ENCODE measurements at regions not wholly inside any gene's neighbourhood (a gene's known extent, or its start where the extent isn't known, plus 50 kb on each side); places are given as distances from the start of the nearest gene placed in this dataset.

DNA sequence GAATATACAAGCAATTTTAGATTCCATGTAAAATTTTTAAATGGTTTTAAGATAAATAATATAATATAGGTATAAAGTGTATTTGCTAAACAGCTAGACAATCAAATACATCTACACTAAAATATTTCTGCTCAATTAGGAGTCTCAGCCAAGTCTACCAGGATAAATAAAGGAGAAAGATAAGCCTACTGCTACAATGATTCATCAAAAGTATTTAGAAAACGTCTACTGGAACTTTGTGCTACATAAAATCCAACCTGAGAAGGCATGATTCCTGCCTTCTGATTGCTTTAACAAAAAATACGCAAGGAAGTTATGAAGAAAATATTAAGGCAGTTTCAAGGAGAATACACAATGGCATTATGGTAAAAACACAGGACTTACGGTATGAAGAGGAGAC, 570.6 kb downstream of the EFNA5 start:
- FAIRE-seq (no peak), DNase-seq (ENCODE audit: low spot score in 2 of 2) (no peak)

DNA sequence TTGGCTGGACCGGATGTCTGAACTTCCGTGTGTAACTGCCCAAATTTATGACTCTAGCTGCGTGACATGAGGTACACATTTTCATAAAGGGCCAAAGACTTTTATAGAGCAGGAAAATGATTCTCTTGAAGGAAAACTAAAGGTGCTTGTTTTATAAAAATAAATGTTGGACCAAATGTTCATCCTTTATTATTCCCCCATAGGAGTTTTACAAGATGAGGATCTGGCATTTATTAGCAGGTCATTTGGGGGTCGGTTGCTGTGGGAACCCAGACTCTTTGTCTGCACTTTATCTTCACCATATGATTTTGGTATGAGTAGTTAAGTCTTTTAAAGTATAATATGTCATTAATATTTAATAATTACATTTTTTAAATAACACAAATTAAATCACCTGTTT, 571.2 kb downstream of the EFNA5 start:
- DNase-seq (ENCODE audit: low spot score in 2 of 2) (no peak), FAIRE-seq (no peak)

DNA sequence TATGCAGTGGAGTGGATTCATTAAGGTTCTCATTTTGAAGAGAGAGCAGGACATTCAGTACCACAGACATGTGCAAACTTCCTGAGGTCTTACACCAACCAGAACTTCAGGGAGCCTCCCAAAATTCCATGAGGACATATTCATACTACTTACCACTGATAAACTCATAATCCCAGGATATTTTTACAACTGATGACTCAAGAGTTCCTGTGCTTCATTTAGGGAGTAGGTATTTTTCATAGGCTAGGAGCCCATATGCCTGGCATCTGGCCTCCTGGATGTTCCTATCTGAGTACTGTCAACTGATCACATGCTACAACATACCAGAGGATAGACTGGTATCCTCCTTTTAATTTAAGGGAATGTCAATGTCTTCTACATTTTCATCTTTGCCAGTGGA, 578.0 kb downstream of the EFNA5 start:
- FAIRE-seq (no peak), DNase-seq (ENCODE audit: low spot score in 2 of 2) (no peak)

DNA sequence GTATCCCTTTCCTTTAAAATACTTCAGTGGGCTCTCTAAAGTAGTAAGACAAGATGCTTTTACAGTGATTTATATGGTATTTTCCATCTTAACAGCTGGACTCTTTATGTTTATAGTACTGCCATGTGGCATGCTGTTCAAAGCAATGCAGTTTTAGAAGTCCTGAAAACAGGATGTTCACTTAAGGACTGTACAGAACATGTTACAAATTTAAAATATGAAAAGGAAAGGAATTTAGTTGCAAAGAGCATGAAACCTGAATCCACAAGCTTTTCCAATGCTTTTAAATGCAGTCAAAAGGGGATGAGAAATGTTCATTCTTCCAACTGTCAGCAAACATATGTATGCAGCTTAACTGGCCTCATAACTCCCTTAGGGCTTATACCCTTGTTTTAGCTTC, 580.2 kb downstream of the EFNA5 start:
- no peak for DNase-seq (ENCODE audit: low spot score in 2 of 2)
- no peak for FAIRE-seq

DNA sequence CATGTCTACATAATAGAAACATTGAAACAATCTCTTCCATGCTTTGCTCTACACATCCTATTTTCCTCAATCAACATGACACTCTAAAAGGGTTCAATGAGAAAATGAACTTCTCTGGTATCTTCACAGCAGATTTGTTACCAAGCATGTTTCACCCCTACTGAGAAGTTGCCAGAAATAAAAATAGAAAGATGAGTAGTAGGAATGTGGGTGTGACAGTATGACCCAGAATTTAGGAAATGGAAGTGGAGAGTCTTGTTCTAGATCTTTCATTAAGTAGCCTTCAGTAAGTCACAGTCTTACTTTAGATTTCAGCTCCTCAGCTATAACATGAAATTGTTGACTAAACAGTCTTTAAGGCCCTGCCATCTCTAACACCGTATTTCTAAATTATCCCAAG, 581.8 kb downstream of the EFNA5 start:
- DNase-seq (ENCODE audit: low spot score in 2 of 2) (no peak), FAIRE-seq (no peak)

DNA sequence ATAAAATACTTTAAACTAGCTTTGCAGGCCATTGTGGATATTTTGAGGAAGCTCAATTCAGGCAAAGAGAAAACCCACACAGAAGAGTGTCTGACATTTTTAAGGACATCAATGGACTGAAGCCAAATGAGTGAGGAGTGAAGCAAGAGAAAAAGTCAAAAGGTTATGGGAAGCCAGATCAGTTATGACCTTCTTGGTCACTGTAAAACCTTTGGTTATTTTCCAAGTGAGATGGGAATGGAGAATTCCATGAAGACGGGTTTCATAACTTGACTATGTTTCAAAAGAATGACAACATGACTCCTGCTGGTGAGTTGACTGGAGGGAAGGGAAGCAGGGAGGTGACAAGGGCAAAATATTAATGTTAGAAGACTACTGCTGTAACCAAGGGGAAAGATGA, 585.2 kb downstream of the EFNA5 start:
- FAIRE-seq: no peak
- DNase-seq (ENCODE audit: low spot score in 2 of 2): no peak

DNA sequence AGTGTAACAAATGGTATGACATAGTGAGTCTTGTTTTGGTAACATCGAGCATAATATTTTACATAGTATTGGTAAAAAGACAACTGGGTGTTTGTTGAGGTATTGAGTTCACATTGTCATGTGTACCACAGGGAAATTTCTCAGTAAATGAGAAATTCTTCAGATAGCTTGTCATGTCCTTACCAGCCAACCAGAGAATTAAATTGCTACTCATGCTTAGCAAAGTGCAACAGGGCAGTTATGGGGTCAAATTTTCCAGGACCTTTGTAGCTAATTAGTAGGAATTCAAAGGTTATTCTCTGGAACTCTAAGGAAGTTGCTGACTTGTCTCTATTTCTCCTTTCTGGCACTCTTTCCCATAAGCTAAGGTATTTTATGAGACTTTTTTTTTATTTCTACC, 595.7 kb downstream of the EFNA5 start:
- FAIRE-seq (no peak), DNase-seq (ENCODE audit: low spot score in 2 of 2) (no peak)

DNA sequence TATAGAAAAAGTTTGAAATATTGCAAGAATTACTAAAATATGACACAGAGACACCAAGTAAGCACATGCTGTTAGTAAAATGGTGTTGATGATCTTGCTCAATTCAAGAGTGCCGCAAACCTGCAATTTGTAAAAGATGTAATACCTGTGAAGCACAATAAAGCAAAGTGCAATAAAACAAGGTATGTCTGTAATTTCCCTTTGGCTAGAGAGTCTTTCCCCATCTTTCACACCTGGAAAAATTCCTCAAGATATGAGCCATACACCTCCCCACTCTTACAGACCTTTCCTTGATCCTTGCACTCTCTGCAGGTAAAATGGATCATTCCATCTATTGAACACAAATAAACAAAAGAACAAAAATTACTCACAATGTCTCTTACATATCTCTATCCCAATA, 597.8 kb downstream of the EFNA5 start:
- FAIRE-seq (no peak), DNase-seq (ENCODE audit: low spot score in 2 of 2) (no peak)

DNA sequence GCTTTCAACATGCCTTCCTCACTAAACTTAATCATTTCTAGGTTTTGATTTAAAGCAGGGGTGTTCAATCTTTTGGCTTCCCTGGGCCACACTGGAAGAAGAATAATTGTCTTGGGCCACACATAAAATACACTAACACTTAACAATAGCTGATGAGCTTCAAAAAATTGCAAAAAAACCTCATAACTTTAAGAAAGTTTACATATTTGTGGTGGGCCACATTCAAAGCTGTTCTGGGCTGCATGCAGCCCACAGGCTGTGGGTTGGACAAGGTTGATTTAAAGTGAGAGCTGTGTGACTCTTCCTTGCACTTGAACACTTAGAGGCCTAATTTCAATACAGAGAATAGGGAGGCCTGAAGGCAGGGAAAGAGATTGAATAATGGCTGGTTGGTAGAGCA, 598.3 kb downstream of the EFNA5 start:
- FAIRE-seq (no peak), DNase-seq (ENCODE audit: low spot score in 2 of 2) (no peak)

DNA sequence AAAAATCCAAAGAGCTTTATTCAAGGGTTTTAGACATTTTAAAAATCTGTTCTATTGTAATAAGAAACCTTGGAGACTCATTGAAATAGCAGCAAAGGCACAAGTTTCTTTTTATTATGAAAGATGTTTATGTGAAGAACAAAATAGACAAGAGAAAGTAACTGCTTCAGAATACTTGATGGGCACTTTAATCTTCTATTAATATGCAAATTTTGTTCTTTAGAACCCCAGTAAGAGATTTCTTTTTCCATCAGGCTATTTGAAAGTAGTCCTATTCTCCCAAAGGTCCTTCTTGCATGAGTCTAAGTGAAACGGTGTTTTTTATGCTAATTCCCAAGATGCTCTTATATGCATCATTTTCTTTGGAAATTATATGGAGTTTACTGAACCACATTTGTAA, 602.0 kb downstream of the EFNA5 start:
- DNase-seq (ENCODE audit: low spot score in 2 of 2): no peak
- FAIRE-seq: no peak

DNA sequence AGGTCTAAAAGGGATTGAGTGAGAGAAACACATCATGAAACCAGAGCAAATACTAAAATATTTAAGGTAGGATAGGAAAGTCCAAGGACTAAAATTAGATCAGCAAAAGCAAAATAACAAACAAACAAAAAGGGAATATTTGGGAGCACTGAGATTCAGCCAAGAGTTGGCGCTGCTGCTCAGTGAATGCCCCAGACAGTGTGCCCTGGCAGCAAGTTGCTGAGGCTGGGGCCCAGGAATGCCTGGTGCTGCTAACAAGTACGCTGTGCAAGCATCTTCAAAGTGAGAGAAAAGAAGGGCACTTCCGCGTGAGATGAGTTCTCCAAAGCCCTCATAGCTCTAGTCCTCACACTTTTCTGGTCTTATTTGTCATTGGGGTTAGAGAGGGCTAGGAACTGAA, 603.3 kb downstream of the EFNA5 start:
- no peak for FAIRE-seq

DNA sequence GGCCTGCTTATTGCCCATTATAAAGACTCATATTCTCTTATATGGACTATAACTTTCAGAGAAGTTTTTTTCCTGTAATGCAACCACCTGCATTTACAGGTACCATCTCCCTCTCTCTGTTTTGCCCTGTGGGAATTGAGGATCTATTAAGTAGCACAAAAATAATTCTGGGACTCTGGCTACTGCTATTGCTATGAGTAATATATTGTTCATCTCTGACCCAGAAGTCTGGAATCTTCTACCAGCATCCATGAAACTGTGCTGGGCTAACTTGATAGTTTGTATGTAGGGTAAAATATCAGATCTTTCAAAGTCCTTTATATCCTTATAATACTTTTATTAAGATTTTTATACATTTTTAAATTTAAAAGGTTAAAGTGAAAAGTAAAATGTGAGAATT, 607.2 kb downstream of the EFNA5 start:
- no peak for DNase-seq (ENCODE audit: low spot score in 2 of 2)
- FAIRE-seq: no peak

More for the DNA sequence above, 603.3 kb downstream of the EFNA5 start:
- peak in 1 of 2 donors; percentile 3 for DNase-seq (ENCODE audit: low spot score in 2 of 2)

DNA sequence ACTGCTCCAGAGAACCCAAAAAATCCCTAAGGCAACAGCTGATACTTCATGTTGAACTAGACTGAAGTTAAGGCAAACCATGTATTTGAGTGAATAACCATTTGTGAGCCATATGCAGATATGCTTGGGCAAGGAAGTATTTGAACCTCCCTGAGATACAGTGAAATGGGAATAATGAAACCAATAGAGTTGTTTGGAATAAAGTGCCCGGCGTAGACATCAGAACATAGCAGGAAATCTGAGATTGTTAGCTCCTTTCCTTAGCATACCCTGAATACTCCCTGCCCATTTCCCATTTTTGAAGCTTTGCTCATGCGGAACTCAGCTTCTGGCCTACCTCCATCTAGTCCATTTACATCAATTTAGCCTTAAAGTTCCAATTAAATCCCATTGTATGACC, 611.9 kb downstream of the EFNA5 start:
- FAIRE-seq: no peak
- no peak for DNase-seq (ENCODE audit: low spot score in 2 of 2)

DNA sequence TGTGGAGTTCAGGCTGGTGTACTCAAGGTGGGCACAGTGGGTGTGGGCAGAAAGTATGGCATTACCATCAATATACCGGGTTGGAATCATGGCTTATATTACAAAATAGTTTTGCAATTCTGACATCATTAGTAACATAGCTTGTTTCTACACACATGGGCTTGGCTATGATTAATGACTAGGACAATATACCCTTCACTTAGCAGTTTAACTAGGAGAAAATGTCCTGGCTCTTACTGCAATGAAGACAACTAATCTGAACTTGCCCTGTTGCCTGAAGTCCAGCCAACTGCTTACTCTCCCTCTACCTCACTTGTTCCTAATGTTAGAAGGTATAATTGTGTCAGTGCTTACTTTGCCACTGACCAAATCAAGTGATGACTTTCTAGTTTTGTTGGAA, 612.5 kb downstream of the EFNA5 start:
- DNase-seq (ENCODE audit: low spot score in 2 of 2): no peak
- no peak for FAIRE-seq

DNA sequence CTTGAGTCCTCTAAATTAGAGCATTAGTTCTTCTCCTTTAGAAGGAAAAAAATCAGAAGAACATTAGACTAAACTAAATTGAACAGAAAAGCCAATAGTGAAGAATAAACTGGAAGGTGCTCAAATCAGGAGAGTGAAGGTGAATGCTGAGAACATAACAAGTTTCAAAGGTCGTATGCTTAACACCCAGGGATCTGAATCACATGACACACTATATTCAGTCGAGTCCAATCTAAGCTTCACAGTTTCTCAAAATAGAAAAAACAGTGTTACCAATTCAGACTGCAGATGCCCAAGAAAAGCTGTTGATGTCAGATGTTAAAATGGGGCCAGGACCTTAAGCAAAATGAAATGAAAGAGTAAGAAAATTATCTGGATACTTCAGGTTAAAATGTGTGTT, 614.5 kb downstream of the EFNA5 start:
- FAIRE-seq (no peak), DNase-seq (ENCODE audit: low spot score in 2 of 2) (no peak)

DNA sequence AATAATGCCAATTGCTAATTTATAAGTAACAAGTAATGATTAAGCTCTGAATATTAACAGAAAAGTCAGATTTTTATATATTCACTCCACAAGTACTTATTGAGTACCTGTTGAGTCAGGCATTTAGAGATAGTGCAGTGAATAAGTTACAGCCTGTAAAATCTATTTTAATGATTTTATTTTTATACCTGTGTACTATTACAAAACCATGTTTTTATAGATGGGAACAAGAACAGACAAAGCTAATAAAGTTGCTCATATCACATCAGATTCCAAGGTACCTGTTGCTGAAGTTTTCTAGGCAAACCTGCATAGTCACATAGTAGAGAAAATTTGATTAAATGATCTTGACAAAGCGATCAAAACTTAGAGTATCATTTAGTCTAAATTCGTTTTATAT, 623.7 kb downstream of the EFNA5 start:
- DNase-seq (ENCODE audit: low spot score in 2 of 2) (no peak), FAIRE-seq (no peak)

DNA sequence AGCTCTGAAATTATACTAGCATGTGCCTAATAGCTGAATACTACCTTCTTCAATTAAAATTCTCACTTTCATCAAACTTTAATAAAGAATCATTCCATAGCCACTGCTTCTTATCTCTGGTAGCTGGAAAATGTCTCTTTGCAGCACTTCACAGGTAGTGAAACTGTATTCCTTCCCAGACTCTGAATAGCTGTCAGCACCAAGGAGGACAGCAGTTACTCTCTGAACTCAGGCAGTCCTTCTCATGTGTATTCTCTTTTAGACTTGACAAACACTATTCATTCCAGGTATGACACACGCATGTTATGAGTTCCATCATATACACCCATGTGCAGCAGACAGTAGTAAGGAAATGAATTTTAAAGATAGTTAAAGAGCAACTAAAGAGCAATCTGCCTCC, 627.1 kb downstream of the EFNA5 start:
- no peak for DNase-seq (ENCODE audit: low spot score in 2 of 2)
- no peak for FAIRE-seq

DNA sequence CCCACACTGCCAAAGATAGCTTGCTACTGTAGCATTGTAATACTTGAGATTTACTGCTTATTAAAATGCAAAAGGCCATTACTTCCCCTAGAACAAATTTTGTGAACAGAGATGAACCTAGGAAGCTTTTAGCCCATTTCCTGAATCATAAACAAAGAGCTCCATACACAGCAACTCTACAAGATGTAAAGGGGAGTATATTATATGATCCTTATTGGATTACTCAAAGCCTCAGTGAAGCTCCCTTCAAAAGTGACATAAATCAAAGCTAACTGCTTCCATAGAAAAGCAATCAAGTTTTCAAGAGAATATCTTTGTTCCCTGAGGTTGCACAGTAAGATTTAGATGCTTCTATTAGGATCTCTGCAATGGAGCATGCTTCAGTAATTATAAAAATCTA, 629.8 kb downstream of the EFNA5 start:
- DNase-seq (ENCODE audit: low spot score in 2 of 2) (no peak), FAIRE-seq (no peak)

DNA sequence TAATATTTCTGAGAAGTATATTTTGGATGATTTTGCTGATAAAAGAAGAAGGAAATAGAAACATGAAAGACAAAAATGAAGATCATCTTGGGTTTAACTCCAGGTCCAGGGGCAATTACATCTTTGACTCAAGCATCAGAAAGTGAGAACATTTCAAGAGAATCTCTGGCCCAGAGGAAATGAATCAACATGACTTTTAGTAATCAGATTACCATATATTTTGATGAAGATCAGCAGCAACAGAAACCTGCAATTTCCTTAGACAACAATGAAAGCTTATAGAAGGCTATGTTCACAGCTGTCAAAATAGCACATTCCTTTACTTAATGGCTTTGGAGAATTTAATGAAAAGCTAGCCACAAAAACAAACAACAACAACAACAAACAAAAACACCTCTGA, 638.1 kb downstream of the EFNA5 start:
- DNase-seq (ENCODE audit: low spot score in 2 of 2) (no peak), FAIRE-seq (no peak)

DNA sequence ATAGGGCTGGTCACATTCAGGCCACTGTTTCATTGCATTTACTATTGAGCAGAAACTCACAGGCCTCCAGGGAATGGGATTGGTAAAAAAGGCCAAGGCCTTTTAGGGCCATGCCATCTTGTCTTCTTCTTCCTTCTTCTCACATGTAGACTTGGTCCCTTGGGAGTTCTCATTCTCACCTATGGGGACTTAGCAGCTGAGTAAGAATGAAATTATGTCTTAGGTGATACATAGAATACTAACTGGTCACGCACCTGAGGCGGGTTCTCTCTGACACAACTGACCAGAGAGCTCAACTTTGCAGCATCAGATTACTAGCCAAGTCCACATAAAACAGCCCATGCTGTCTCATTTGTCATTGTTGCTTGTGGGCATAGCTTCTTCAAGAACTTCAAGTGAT, 641.8 kb downstream of the EFNA5 start:
- FAIRE-seq (no peak), DNase-seq (ENCODE audit: low spot score in 2 of 2) (no peak)

DNA sequence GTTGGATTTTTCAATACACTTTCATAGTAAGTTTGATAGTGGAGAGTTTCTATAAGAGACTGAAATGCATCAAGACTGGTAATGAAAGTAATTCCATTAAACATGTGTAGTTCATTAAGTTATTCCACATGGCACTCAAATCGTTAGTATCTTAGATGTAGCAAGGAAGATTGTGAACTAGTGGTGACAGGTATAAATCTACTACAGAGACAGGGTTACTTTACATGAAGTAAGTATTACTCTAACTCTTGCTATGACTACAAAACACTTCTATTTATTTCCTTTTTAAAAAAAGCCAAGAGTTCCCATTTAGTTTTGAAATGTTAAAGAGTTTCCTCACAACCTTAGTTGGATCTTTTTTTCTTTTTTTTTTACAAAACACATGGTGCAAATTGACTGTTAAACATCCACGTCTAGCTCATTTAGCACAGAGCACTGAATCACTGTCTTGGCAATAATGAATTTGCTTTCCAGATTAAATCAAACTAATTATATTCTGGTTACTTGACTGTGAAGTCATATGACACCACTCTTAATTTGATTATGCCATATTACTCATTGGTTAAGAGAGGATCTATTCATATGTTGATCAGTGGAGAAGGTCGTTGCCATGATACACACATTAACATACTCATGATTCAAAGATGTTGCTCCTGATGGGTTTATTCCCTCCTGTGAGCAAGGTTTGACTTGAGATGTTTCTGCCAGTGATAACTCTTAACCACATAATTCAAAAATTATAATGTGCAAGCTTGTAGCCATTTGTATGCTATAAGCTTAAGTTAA, 644.8 kb downstream of the EFNA5 start:
- DNase-seq (ENCODE audit: low spot score in 2 of 2) (no peak), FAIRE-seq (no peak)

DNA sequence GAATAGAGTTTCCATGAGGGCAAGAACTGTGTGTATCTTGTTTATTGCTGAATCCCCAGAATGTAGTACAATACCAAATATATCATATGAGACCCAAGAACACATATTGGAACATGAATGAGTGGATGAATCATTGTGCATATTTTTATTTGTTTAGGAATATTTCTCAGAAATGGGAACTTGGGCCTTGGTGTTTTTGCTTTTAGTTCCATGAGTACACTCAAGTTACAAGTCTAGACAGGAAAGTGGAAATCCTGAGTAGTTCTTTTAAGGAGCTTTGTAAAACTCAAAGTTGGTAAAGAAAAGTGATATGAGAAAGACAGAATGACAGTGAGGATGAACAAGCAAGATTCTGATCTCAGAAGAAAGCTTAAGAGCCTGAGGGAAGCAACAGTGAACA, 647.0 kb downstream of the EFNA5 start:
- DNase-seq (ENCODE audit: low spot score in 2 of 2) (no peak), FAIRE-seq (no peak)

DNA sequence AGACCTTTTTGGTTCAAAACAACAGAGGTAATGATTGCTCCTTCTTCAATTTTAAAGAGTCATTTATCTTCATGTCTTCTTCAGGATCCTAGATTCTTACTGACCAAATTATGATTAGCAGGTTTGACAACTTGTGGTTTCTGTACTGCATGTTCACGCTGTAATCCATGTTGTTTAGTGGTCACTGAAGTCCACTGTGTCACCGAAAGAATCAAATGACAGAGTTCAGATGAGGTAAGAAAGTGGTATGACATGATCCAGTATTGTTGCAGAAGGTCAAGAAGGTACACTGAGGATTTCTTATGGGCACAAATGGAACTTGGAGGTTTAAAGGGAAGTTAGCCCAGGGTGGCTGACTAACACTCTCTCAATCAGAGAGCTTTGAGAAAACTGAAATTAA, 649.2 kb downstream of the EFNA5 start:
- no peak for FAIRE-seq
- no peak for DNase-seq (ENCODE audit: low spot score in 2 of 2)
